ENCODE measurements at regions not wholly inside any gene's neighbourhood (a gene's known extent, or its start where the extent isn't known, plus 50 kb on each side); places are given as distances from the start of the nearest gene placed in this dataset.

- H2AFZ ChIP-seq (ENCODE audit: low read depth, low read length): no peak overlapping the region
- no peak overlapping the region for H3K27ac Mint-ChIP-seq (ENCODE audit: unreplicated experiment)
- no peak for FAIRE-seq
- H3K9me3 ChIP-seq (ENCODE audit: insufficient read depth, low read depth, low read length): peaks cover 7% of the 10 kb centered on the region
- H3K4me1 Mint-ChIP-seq (ENCODE audit: low read depth, unreplicated experiment): peaks cover 2% of the 10 kb centered on the region
- H3K79me2 ChIP-seq (ENCODE audit: insufficient read depth, low read length): no peaks in the 10 kb centered on the region
- H3K9me3 Mint-ChIP-seq (ENCODE audit: unreplicated experiment): peaks cover 17% of the 10 kb centered on the region
- no peaks in the 10 kb centered on the region for H3K36me3 ChIP-seq (ENCODE audit: insufficient read depth, low read length)
- no peaks in the 10 kb centered on the region for H3K36me3 Mint-ChIP-seq (ENCODE audit: low read depth, unreplicated experiment)
- no peak overlapping the region for H3K4me3 Mint-ChIP-seq (ENCODE audit: unreplicated experiment)
- no peak for TF ChIP-seq EZH2 (IDR thresholded peaks at IDR 0.05; ENCODE audit: insufficient read depth, low read length)
- TF ChIP-seq, protein P1, sequence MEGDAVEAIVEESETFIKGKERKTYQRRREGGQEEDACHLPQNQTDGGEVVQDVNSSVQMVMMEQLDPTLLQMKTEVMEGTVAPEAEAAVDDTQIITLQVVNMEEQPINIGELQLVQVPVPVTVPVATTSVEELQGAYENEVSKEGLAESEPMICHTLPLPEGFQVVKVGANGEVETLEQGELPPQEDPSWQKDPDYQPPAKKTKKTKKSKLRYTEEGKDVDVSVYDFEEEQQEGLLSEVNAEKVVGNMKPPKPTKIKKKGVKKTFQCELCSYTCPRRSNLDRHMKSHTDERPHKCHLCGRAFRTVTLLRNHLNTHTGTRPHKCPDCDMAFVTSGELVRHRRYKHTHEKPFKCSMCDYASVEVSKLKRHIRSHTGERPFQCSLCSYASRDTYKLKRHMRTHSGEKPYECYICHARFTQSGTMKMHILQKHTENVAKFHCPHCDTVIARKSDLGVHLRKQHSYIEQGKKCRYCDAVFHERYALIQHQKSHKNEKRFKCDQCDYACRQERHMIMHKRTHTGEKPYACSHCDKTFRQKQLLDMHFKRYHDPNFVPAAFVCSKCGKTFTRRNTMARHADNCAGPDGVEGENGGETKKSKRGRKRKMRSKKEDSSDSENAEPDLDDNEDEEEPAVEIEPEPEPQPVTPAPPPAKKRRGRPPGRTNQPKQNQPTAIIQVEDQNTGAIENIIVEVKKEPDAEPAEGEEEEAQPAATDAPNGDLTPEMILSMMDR (IDR thresholded peaks at IDR 0.05; ENCODE audit: insufficient read depth, low read depth, low read length): no peak
- no peaks in the 10 kb centered on the region for H4K20me1 ChIP-seq (ENCODE audit: insufficient read depth, low read length)
- no peaks in the 10 kb centered on the region for H3K27me3 Mint-ChIP-seq (ENCODE audit: low read depth, unreplicated experiment)
- no peak overlapping the region for H3K27ac ChIP-seq (ENCODE audit: low read depth, low read length)
- DNase-seq (ENCODE audit: low read depth): no peak
- no peaks in the 10 kb centered on the region for H3K27me3 ChIP-seq (ENCODE audit: insufficient read depth, low read length)
- H3K9ac ChIP-seq (ENCODE audit: low read length): no peak overlapping the region
- H3K4me3 ChIP-seq (ENCODE audit: insufficient read depth, low read depth, low read length): no peak overlapping the region
- H3K4me2 ChIP-seq (ENCODE audit: low read length): no peak overlapping the region
- no peaks in the 10 kb centered on the region for H3K4me1 ChIP-seq (ENCODE audit: insufficient read depth, low read length)
Measured at GRCh38 chr7:42548816-42549611, 312.0 kb upstream of the GLI3 start.

GRCh38 chr7:42545049-42545724, 308.2 kb upstream of the GLI3 start:
- Mint-ChIP-seq H3K36me3 (ENCODE audit: low read depth, unreplicated experiment) (no peaks in the 10 kb centered on the region), H3K4me3 (ENCODE audit: unreplicated experiment) (no peak overlapping the region), H3K4me1 (ENCODE audit: low read depth, unreplicated experiment) (no peaks in the 10 kb centered on the region), H3K27me3 (ENCODE audit: low read depth, unreplicated experiment) (no peaks in the 10 kb centered on the region), H3K27ac (ENCODE audit: unreplicated experiment) (no peak overlapping the region), H3K9me3 (ENCODE audit: unreplicated experiment) (peaks cover 9% of the 10 kb centered on the region)
- DNase-seq (ENCODE audit: low read depth) (no peak), FAIRE-seq (no peak)
- Histone ChIP-seq H3K4me2 (ENCODE audit: low read length) (no peak overlapping the region), H3K9ac (ENCODE audit: low read length) (no peak overlapping the region), H3K9me3 (ENCODE audit: insufficient read depth, low read depth, low read length) (no peaks in the 10 kb centered on the region), H3K79me2 (ENCODE audit: insufficient read depth, low read length) (no peaks in the 10 kb centered on the region), H3K4me3 (ENCODE audit: insufficient read depth, low read depth, low read length) (no peak overlapping the region), H3K27me3 (ENCODE audit: insufficient read depth, low read length) (no peaks in the 10 kb centered on the region), H3K27ac (ENCODE audit: low read depth, low read length) (no peak overlapping the region), H3K4me1 (ENCODE audit: insufficient read depth, low read length) (no peaks in the 10 kb centered on the region), H4K20me1 (ENCODE audit: insufficient read depth, low read length) (no peaks in the 10 kb centered on the region), H3K36me3 (ENCODE audit: insufficient read depth, low read length) (no peaks in the 10 kb centered on the region), H2AFZ (ENCODE audit: low read depth, low read length) (no peak overlapping the region)
- TF ChIP-seq, protein P1 (IDR thresholded peaks at IDR 0.05; ENCODE audit: insufficient read depth, low read depth, low read length): no peak
- no peak for TF ChIP-seq EZH2 (IDR thresholded peaks at IDR 0.05; ENCODE audit: insufficient read depth, low read length)

- H3K27me3 Mint-ChIP-seq (ENCODE audit: low read depth, unreplicated experiment): no peaks in the 10 kb centered on the region
- H3K9me3 Mint-ChIP-seq (ENCODE audit: unreplicated experiment): peaks cover 9% of the 10 kb centered on the region
Measured at GRCh38 chr7:42543953-42544352, 306.9 kb upstream of the GLI3 start.

More at GRCh38 chr7:42543953-42544352, 306.9 kb upstream of the GLI3 start:
- Mint-ChIP-seq H3K36me3 (ENCODE audit: low read depth, unreplicated experiment) (no peaks in the 10 kb centered on the region), H3K27ac (ENCODE audit: unreplicated experiment) (no peak overlapping the region), H3K4me3 (ENCODE audit: unreplicated experiment) (no peak overlapping the region), H3K4me1 (ENCODE audit: low read depth, unreplicated experiment) (no peaks in the 10 kb centered on the region)
- H3K27me3 ChIP-seq (ENCODE audit: insufficient read depth, low read length): no peaks in the 10 kb centered on the region
- no peak overlapping the region for H2AFZ ChIP-seq (ENCODE audit: low read depth, low read length)
- no peak for DNase-seq (ENCODE audit: low read depth)
- TF ChIP-seq, protein P1 (IDR thresholded peaks at IDR 0.05; ENCODE audit: insufficient read depth, low read depth, low read length): no peak
- no peak for TF ChIP-seq EZH2 (IDR thresholded peaks at IDR 0.05; ENCODE audit: insufficient read depth, low read length)
- H3K4me2 ChIP-seq (ENCODE audit: low read length): no peak overlapping the region
- no peaks in the 10 kb centered on the region for H3K79me2 ChIP-seq (ENCODE audit: insufficient read depth, low read length)
- H3K9ac ChIP-seq (ENCODE audit: low read length): no peak overlapping the region
- no peak for FAIRE-seq
- no peaks in the 10 kb centered on the region for H3K9me3 ChIP-seq (ENCODE audit: insufficient read depth, low read depth, low read length)
- no peaks in the 10 kb centered on the region for H3K36me3 ChIP-seq (ENCODE audit: insufficient read depth, low read length)
- H4K20me1 ChIP-seq (ENCODE audit: insufficient read depth, low read length): no peaks in the 10 kb centered on the region
- H3K4me1 ChIP-seq (ENCODE audit: insufficient read depth, low read length): no peaks in the 10 kb centered on the region
- no peak overlapping the region for H3K4me3 ChIP-seq (ENCODE audit: insufficient read depth, low read depth, low read length)
- no peak overlapping the region for H3K27ac ChIP-seq (ENCODE audit: low read depth, low read length)

All from astrocyte (in vitro differentiated cells and primary cell).